HG03103 (cell line): ENCODE measurements at regions not wholly inside any gene's neighbourhood (a gene's known extent, or its start where the extent isn't known, plus 50 kb on each side); places are given as distances from the start of the nearest gene placed in this dataset.

Experiments used
- ATAC-seq: cut with Tn5 transposase; IDR thresholded peaks from one replicate; pipeline ENCODE4 v1.9.1; 2021; ENCODE audit warnings: low read depth; ENCODE audit not compliant: unreplicated experiment

DNA sequence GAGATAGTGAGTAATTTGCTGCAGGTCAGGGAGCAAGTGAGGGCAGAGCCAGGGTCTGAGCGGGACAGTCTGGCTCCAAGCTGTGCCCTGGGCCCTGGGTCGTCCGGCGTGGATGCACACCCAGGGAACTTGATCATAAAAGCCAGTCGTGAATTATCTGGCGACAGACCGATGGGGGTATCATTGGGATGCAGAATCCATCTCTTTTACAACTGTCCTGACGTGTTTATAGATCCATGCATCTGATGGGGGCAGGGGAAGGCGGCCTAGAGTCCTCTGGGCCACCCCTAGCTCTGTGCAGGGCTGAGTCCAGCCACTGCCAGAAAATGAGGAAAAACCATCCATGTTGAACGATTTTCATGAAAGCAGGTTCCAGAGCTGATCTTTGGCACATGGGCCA is 332.8 kb downstream of the C16orf95 start:
- ATAC-seq, result no peak

DNA sequence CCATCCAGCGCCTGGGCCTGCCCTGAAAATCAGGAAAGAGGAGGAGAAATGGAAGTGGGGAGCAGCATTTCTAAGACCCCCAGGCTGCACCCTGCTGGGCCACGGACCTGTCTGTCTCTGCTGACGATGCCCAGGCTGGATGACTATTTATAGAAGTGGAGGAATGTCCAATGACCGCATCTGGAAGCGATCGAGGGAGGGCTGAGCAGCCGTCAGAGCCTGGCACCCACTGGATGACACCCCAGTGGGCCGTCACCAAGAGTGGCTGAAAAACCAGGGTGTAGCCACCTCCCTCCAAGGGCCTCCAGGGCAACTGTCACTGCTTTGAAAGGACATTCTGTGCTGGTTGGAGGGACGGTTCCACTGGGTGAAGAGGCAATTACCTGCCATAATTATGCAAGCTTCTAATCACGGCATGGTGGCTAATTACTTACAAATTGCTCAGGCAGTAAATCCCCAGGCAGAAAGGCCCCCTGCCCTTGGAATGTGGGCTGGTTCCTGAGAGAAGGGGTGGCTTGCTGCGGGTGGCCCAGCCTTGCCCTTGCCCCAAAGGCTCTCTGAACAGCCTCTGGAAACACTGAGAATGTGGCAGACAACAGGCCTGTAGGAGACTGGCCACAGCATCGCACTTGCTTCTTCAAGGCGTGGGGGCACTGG is 332.1 kb downstream of the C16orf95 start:
- no peak for ATAC-seq

DNA sequence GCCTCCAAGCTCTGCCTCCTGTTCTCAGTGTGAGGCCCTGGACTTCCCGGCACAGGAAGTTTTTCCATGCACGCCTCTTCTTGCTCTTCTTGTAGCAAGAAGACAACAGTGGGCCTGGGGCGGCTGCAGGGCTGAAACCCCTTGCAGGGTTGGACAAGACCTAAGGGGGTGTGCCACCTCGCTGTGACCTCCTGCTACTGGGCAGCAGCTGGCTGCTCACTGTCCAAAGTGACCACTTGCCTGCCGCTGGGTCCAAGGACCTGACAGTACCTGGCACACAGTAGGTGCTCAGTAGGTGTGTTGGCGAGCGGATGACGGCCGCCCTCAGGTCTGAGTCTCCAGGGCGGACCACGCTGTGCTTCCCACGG is 331.6 kb downstream of the C16orf95 start:
- ATAC-seq, result no peak

- no peak for ATAC-seq
Observed at GRCh38 chr16:86986136-86986535, 331.1 kb downstream of the C16orf95 start.

DNA sequence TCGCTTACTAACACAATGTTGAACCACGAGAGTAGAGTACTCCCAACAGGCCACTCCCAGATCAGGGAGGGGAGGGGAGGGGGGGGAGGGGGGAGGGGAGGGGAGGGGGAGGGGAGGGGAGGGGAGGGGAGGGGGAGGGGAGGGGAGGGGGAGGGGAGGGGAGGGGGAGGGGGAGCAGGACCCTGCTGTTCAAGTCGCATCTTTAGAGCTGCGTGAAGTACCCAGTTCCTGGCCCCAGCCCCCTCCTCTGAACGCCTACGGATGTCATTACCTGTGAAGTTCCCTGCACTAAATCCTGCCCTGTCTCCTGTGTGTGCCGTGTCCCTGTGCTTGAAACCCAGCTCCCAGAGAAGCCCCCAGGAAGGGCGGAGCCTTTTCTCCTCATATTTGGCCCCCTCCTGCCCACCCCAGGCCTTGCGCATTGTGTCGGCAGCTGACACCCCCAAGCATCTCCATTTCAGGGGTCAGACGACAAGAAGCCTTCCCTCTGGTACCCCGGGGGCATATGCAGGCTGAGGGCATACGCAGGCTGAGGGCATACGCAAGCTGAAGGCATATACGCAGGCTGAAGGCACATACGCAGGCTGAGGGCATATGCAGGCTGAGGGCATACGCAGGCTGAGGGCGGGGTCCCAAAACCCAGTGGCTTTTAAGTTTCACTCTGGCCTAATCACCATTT is 330.2 kb downstream of the C16orf95 start:
- ATAC-seq, result no peak

- no peak for ATAC-seq
Observed at GRCh38 chr16:86987746-86988670, 329.2 kb downstream of the C16orf95 start.

- no peak for ATAC-seq
Observed at GRCh38 chr16:86988920-86989696, 328.1 kb downstream of the C16orf95 start.

DNA sequence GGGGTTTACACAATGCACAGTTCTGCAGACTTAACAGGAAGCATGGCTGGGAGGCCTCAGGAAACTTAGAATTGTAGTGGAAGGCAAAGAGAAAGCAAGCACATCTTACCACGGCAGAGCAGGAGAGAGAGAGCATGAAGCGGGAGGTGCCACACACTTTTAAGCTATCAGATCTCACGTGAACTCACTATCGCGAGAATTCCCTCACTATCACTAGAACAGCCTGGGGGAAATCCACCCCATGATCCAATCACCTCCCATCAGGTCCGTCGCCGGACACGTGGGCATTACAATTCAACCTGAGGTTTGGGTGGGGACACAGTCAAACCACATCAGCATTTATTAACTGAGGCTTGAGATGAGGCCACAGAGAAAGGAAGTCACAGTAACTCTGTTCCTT is 326.7 kb downstream of the C16orf95 start:
- ATAC-seq, result no peak

DNA sequence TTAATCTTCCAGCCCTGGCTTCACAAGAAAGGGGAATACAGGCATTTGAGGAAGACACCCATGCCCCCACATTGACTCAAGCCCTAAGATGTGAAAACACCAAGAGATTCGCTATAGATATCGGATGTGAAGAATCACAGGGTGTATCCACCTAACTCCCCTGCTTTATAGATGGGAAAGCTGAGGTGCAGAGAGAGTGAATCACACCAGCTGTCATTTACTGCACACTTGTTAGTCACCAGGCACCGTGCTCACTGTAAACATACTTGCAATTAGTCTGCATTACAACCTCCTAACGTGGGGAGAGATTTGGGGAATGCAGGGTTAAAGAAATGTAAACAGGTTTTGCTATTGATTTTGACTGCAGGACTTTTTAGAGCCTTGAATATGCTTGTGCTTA is 325.5 kb downstream of the C16orf95 start:
- ATAC-seq, result no peak

DNA sequence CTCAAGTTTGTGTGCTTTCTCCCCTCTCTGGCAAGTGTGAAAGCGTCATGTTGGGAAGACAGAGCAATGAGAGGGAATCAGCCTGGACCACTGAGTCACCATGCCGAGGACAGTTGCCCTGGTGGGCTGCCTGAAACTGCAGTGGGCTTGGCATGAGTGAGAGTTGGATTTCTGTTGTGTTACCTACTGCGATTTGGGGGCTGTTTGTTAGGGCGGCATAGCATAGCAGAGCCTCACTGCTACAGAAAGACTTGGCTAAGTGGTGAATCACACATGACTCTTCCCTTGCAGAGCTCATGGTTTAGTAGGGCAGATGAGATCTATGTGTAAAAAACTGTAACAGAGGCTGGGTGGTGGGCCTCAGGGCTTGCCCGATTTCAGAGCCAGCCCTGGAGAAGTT is 324.6 kb downstream of the C16orf95 start:
- ATAC-seq, result no peak

GRCh38 chr16:86993426-86994110 is 323.6 kb downstream of the C16orf95 start:
- no peak for ATAC-seq

DNA sequence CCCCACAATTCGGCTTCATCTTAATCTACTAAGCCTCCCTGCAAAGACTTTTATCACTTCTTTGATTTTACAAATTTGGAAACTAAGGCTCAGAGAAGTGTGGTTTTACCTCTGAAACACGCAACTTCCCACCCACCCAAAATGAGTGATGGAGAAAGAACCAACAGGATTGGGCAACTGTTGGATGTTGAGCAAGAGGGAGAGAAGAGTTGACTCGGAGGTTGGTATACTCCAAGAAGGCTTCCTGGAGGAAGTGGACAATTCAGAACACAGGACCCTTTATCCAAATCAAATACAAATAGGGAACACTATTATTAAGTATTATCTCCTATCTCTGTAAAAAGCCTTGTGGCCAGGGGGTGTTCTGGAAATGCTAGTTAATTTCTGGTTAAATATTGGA is 323.0 kb downstream of the C16orf95 start:
- ATAC-seq, result no peak

DNA sequence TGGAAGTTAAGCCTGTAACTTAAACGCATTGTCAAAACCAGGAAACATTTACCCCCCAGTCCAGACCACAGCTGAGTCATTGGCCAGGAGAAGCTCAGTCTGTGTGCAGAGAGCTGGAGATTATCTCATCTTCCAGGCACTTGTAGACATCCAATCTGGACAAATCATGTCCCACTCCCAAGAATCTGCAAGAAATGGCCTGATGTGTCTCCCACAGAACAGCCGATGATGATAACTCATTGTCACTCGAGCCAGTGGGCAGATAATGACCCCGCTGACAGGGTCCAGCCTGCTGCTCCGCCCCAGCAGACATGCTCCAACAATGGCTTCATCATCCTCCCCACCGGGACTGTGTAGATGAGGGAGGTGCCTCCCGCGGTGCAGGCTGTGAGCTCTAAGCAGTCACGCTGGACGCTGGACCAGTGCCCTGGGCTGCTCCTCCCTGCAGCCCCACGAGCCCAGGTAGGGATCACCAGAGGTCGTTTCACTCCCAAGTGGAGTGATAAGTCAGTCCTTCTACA is 322.5 kb downstream of the C16orf95 start:
- ATAC-seq, result no peak

DNA sequence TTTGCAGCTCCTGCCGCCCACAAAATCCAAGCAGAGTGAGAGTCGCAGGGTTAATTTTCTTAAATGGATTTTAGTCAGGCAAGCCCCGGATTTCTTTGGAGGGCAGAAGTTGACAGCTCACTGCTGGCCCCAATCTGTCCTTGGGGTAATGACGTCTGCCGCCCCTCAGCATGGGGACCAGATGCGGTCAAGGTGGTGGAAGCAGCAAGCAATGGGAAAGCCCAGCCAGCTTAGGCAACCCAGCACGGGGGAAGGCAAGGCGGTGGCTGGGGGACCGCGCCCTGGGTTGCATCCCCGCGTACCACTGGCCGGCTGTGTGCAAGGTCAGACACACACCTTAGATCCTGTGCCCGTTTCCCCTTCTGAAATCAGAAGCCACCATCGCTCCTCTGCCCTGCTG is 321.7 kb downstream of the C16orf95 start:
- ATAC-seq, result no peak

DNA sequence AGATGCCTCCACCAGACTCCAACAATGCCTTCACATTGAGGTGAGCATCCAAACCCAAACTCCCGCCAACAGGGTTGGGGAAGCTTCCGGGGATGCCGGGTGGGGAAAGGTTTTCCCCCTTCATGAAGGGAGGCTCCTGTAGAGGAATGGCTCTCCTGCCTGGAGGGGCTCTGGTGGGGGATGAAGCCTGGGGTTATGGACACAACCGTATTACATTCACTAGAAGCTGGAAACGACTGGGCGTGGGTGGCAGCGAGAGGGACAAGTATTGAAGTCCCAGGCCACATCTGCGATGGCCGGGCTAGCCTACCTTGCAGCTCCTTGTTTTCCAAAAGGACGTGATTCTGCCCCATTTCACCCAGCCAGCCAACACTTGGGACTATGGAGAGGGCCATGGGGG is 321.1 kb downstream of the C16orf95 start:
- ATAC-seq, result no peak

DNA sequence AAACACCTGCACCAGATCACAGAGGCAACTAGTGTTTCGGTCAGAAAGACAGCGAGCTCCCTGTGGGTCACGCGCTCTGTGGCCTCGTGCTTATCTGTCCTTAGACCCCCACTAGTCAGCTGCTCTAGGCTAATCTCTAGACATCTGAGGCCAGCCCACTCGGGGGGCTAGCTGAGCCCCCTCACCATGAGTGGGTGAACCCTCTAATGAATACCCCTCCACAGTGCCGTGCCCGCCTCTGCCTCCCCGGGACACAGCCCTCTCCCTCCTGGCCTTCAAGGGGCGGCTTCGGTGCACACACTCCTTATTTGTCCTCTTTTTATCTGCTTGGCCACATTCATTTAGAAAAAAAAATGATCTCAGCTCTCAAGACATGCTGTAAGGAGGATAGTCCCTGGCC is 320.1 kb downstream of the C16orf95 start:
- ATAC-seq, result no peak

DNA sequence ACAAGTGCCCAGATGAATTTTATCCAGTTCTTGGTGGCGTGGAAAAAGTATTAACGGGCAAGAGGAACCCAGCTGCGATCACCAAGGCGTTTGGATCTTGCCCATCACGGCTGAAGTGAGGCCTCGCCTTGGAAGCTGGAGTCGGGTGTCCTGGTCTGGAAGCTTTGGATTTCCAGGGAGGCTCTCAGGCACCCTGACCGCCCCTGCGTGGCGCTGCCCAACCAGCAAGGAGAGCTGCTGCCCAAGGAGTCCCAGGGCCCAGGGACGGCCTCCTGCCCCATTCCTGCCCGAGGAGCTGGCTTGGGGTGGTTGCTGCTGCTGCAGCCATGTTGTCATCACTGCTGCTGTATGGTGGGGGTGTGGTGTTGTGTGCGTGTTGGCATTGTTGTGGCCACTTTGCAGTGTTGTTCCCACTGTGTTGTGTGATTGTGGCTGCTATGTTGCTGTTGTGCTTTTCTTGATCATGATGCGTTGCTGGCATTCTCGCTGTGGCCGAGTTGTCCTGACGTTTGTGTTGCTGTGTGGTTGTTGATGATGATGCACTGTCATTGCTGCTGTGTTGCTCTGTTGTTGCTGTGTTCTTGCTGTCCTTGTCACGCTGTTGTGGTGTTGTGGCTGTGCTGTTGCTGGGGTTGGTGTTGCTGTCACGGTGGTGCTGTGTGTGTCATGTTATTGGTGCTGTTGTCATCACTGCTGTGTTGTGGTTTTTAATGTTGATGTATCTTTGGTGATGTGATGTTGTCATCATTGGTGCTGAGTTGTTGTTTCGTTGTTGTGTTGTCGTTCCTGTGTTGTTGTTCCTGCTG is 318.8 kb downstream of the C16orf95 start:
- ATAC-seq, result no peak

GRCh38 chr16:87000001-87000400 is 317.2 kb downstream of the C16orf95 start:
- no peak for ATAC-seq

GRCh38 chr16:87002717-87003413 is 314.3 kb downstream of the C16orf95 start:
- no peak for ATAC-seq
